H7 (cell line): ENCODE measurements at regions not wholly inside any gene's neighbourhood (a gene's known extent, or its start where the extent isn't known, plus 50 kb on each side); places are given as distances from the start of the nearest gene placed in this dataset.

ENCODE experiments used
- DNase-seq: peaks from one replicate; pipeline ENCODE4 v3.0.0; 2012
- H3K27me3 ChIP-seq: 2 replicates; pipeline ENCODE4 v1.6.0; 2011; ENCODE audit warnings: mild to moderate bottlenecking, low read length; ENCODE audit not compliant: control insufficient read depth, insufficient read depth
- H3K36me3 ChIP-seq: replicated peaks from 2 replicates; pipeline ENCODE4 v1.5.1; 2011; ENCODE audit warnings: low read length; ENCODE audit not compliant: control insufficient read depth, insufficient read depth
- H3K4me3 ChIP-seq: 2 replicates; pipeline ENCODE4 v1.5.1; 2011; ENCODE audit warnings: low read depth, mild to moderate bottlenecking, control low read depth, low read length, moderate library complexity; ENCODE audit not compliant: insufficient read depth

GRCh38 chr6:47094241-47094925 is 52.3 kb upstream of the ADGRF1 start:
- no peak overlapping the region for H3K4me3 ChIP-seq
- no peaks in the 10 kb centered on the region for H3K27me3 ChIP-seq
- DNase-seq = no peak
- no peaks in the 10 kb centered on the region for H3K36me3 ChIP-seq

- Histone ChIP-seq H3K4me3 (no peak overlapping the region), H3K27me3 (no peaks in the 10 kb centered on the region), H3K36me3 (no peaks in the 10 kb centered on the region)
- DNase-seq = no peak
Observed at GRCh38 chr6:47093169-47093568, 51.0 kb upstream of the ADGRF1 start.

- Histone ChIP-seq H3K4me3 (no peak overlapping the region), H3K27me3 (no peaks in the 10 kb centered on the region), H3K36me3 (no peaks in the 10 kb centered on the region)
- DNase-seq = no peak
Observed at GRCh38 chr6:47091886-47092668, 49.9 kb upstream of the ADGRF1 start.
